Heart left ventricle (tissue), 13 donors: ENCODE measurements at regions not wholly inside any gene's neighbourhood (a gene's known extent, or its start where the extent isn't known, plus 50 kb on each side); places are given as distances from the start of the nearest gene placed in this dataset.

ENCODE experiments used
- CTCF ChIP-seq, 12 donors: fragments of 200-600 bp; sonication (generic) in 4 of 12; IDR thresholded peaks; one replicate each; pipeline versions ENCODE4 v1.5.0 to v1.8.0; 2018 to 2022; ENCODE audit warnings: antibody characterized with exemption in 12 of 12, mild to moderate bottlenecking in 5 of 12
- POLR2A ChIP-seq, 2 donors: fragments of 450-650 bp; IDR thresholded peaks; one replicate each; pipeline ENCODE4 v1.6.1; 2017; ENCODE audit warnings: antibody characterized with exemption in 2 of 2, mild to moderate bottlenecking in 2 of 2, moderate library complexity in 2 of 2
- donor health status: ischemic (EF 13 %, LVEDD 7.1; RV severe dilation, severe dysfunction).
- donor health status: DM: no; HTN: yes; CAD: no.
- donor health status: DM: no; HTN: no; CAD: no.
- donor health status: ischemic (EF 25% LVEDD 6.9; RV normal size, moderate dysfunction).
- donor health status: ischemic (EF 25% LVEDD 5.7; RV mildly dilated, moderate dysfunction).
- donor health status: ischemic (EF 35%, LVEDD 5.7; RV mildly dilated, moderate dysfunction).
- donor health status: nonischemic (EF 11% LVEDD 7.7; RV severe dilation, severe dysfunction).
- donor health status: DM: yes; HTN: yes; CAD: no.
- donor health status: PGD.
- donor health status: ischemic (EF 29% LVEDD 5.4; RV normal size, mild dysfunction).
- donor health status: nonischemic (EF 23%, LVEDD 6.1; RV moderate dilation, normal function).

- TF ChIP-seq POLR2A (IDR thresholded peaks at IDR 0.05) = no peak
- no peak for TF ChIP-seq CTCF (IDR thresholded peaks at IDR 0.05)
Measured at GRCh38 chr1:29437946-29438345, 201.6 kb downstream of the PTPRU start.
